ENCODE measurements at regions not wholly inside any gene's neighbourhood (a gene's known extent, or its start where the extent isn't known, plus 50 kb on each side); places are given as distances from the start of the nearest gene placed in this dataset.

GRCh38 chr2:39537150-39537549 is 100.1 kb upstream of the MAP4K3 start:
- Mint-ChIP-seq H3K9me3 (peaks cover 1% of the 10 kb centered on the region), H3K27ac (no peak overlapping the region), H3K4me1 (ENCODE audit: low read depth) (peaks cover 9% of the 10 kb centered on the region), H3K36me3 (ENCODE audit: low read depth) (no peaks in the 10 kb centered on the region), H3K27me3 (no peaks in the 10 kb centered on the region), H3K4me3 (no peak overlapping the region)
- intact Hi-C loops (cut with micrococcal nuclease), result no loop called here
- POLR2A ChIA-PET, result no interaction called here
- ATAC-seq (peak; percentile 60), DNase-seq (no peak)
- CTCF ChIA-PET, result no interaction called here
- TF ChIP-seq CTCF (IDR thresholded peaks at IDR 0.05), result no peak

- DNase-seq (no peak), ATAC-seq (no peak)
- H3K36me3 Mint-ChIP-seq (ENCODE audit: low read depth), result no peaks in the 10 kb centered on the region
- peaks cover under 1% of the 10 kb centered on the region for H3K27me3 Mint-ChIP-seq
- no peak for TF ChIP-seq CTCF (IDR thresholded peaks at IDR 0.05)
- intact Hi-C loops (cut with micrococcal nuclease), result no loop called here
- H3K4me1 Mint-ChIP-seq (ENCODE audit: low read depth), result peaks cover 9% of the 10 kb centered on the region
- no peak overlapping the region for H3K4me3 Mint-ChIP-seq
- ChIA-PET POLR2A (no interaction called here), CTCF (no interaction called here)
- H3K27ac Mint-ChIP-seq, result no peak overlapping the region
- H3K9me3 Mint-ChIP-seq, result peaks cover 1% of the 10 kb centered on the region
Observed at GRCh38 chr2:39538718-39539117, 101.6 kb upstream of the MAP4K3 start.

GRCh38 chr2:39540414-39540813 is 103.3 kb upstream of the MAP4K3 start:
- TF ChIP-seq CTCF (IDR thresholded peaks at IDR 0.05), result no peak
- POLR2A ChIA-PET, result no interaction called here

GRCh38 chr2:39541011-39541930 is 104.2 kb upstream of the MAP4K3 start:
- Mint-ChIP-seq H3K27me3 (peaks cover 2% of the 10 kb centered on the region), H3K27ac (no peak overlapping the region), H3K36me3 (ENCODE audit: low read depth) (no peaks in the 10 kb centered on the region), H3K4me1 (ENCODE audit: low read depth) (peaks cover 9% of the 10 kb centered on the region), H3K4me3 (no peak overlapping the region), H3K9me3 (peaks cover 1% of the 10 kb centered on the region)
- intact Hi-C loops (cut with micrococcal nuclease), result no loop called here
- DNase-seq (no peak), ATAC-seq (no peak)
- TF ChIP-seq CTCF (IDR thresholded peaks at IDR 0.05), result no peak
- ChIA-PET POLR2A (no interaction called here), CTCF (interaction anchor here (0.9 kb wide), 1 partner anchor 161 kb away, joined by 4 read pairs; no protein-coding TSS in a partner anchor)

More at GRCh38 chr2:39540414-39540813, 103.3 kb upstream of the MAP4K3 start:
- Mint-ChIP-seq H3K36me3 (ENCODE audit: low read depth) (no peaks in the 10 kb centered on the region), H3K9me3 (peaks cover 1% of the 10 kb centered on the region), H3K27me3 (peaks cover 2% of the 10 kb centered on the region), H3K4me1 (ENCODE audit: low read depth) (peaks cover 9% of the 10 kb centered on the region), H3K27ac (no peak overlapping the region), H3K4me3 (no peak overlapping the region)
- no peak for ATAC-seq
- no peak for DNase-seq
- CTCF ChIA-PET, result interaction anchor here (0.9 kb wide), 1 partner anchor 160 kb away, joined by 4 read pairs; no protein-coding TSS in a partner anchor
- intact Hi-C loops (cut with micrococcal nuclease), result no loop called here

- no peak for TF ChIP-seq CTCF (IDR thresholded peaks at IDR 0.05)
- ATAC-seq, result no peak
- H3K27ac Mint-ChIP-seq, result no peak overlapping the region
- H3K4me1 Mint-ChIP-seq (ENCODE audit: low read depth), result peaks cover 5% of the 10 kb centered on the region
- CTCF ChIA-PET, result interaction anchor here (1.0 kb wide), 1 partner anchor 29 kb away, joined by 3 read pairs; no protein-coding TSS in a partner anchor
- POLR2A ChIA-PET, result no interaction called here
- no peak overlapping the region for H3K4me3 Mint-ChIP-seq
- DNase-seq, result no peak
- intact Hi-C loops (cut with micrococcal nuclease), result no loop called here
- peaks cover 2% of the 10 kb centered on the region for H3K27me3 Mint-ChIP-seq
- peaks cover 1% of the 10 kb centered on the region for H3K9me3 Mint-ChIP-seq
- H3K36me3 Mint-ChIP-seq (ENCODE audit: low read depth), result no peaks in the 10 kb centered on the region
Observed at GRCh38 chr2:39542523-39542922, 105.4 kb upstream of the MAP4K3 start.
